ENCODE measurements at regions not wholly inside any gene's neighbourhood (a gene's known extent, or its start where the extent isn't known, plus 50 kb on each side); places are given as distances from the start of the nearest gene placed in this dataset.

DNA sequence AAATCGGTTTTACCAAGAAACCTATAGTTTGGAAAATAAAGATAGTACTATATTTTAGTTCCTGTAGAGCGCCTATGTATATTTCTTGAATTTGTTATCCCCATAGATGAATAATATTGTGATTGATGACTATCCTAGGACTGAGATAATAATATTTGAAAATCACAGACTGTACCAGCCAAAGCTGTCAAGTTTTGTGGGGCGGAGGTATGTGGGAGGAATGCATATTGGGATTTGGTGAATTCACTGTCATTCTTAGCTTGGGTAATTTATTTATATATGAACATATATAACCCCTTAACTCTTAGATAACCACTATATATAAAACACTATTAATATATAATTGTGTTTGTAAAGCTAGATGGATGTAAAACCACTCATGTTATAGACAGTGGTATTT is 205.5 kb upstream of the ARSJ start:
- DNase-seq = no peak

DNA sequence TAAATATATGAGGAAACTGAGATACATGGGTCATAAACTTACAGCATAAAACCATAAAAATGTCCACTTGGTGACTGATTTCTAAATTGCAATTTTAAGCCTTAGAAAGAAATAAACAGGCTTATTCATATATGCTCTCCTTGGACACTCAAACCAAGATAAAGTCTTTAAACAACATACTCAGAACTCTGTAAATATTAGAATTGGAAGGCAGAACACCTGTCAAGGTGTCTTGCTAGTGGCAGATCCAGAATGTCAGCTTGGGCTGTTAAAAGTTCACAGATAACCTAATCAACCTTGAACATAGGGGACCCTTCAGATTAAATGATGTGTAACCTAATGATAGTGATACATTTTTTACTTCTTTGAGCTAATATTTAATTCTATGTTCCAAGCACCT is 208.1 kb upstream of the ARSJ start:
- no peak for DNase-seq

DNA sequence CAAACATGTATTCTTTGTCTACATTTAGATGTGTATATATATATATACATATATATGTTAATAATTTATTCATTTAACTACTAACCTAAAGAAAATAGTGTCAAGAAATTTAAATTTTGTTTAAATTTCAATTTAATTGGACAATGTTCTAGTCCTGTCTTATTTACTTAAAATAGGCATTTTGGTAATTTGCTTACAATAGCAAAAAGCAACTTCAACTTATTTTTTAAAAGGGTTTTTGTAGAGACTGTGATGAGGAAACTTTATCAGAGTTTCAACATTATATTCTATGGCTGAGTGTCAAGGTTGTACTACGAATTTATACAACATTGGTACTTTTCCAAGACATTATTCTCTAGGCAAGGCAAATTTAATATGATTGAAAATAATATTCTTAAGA is 212.0 kb upstream of the ARSJ start:
- no peak for DNase-seq

DNA sequence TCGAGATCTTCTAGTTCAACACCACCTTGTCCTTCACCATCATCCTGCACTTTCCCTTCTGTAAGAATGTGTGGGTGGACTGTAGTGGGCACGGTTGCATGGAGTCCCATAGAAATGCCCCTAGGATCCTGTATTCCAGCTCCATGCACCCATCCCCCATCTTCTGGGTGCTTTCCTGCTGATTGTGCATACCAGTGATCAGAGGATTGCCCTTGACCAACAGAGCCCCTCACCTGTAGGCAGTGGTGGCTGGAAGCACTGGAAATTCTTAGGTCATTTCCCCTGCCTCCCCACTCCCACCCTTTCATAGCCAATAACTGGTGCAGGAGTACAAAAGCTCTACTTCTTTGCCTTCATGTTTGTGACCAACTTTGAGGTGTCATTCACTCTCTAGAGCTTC is 213.4 kb upstream of the ARSJ start:
- DNase-seq = no peak

DNA sequence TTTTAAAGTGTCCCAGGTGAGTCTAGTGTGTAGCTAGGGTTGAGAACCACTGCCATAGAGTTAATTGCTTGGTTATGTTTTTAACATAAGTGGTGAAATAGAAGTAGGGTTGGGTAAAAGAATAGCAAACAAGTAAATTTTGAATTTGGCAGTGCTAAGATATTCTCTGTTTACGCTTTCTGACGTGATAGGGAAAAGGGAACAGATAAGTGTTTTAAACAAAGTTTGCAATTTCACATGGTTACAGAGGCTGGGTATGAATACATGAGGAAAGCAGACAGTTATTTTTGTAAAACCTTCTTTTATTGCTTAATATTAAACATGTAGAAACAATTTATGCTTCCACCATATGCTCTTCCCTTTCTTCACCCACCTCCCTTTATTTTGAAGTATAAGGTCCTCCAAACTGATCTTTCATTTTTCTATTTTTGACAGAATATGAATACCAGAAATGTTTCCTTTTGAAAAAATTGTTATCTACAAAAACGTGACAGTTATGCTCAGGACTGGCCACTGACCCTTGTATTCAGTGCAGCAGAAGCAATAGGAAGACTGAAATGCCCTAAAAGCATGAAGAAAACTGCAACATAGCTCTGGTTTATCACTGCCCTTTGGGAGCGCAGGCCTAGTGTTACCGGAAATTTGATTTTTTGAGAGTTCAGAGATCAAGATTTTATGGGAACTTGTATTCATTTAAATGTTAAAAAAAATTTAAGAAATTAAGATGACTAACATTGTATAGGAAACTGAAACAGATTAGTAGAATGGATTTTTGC is 214.4 kb upstream of the ARSJ start:
- no peak for DNase-seq

DNA sequence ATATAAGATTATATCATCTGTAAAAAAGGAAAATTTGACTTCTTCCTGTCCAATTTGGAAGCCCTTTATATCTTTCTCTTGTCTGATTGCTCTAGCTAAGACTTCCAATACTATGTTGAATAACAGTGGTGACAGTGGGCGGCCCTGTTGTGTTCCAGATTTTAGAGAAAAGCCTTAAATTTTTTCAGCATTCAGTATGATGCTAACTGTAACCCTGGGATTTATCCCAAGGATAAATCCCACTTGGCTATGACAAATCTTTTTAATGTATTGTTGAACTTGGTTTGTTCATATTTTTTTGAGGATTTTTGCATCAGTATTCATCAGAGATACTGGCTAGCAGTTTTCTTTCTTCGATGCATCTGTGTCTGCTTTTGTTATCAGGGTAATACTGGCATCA is 217.2 kb upstream of the ARSJ start:
- no peak for DNase-seq

DNA sequence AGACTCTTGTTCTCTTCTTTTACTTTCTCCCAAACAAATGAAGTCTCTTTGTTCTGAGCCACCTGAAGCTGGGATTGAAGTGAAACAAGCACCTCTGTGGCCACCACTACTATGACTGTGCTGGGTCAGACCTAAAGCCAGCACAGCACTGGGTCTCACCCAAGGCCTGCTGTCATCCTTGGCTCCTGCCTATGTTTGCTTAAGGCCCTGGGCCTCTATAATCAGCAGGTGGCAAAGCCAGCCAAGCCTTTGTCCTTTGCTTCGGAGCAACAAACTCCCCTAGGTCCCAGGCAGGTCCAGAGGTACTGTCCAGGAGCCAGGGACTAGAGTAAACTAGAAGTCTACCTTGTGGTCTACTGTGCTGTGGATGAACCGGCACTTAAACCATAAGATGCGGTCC is 220.6 kb upstream of the ARSJ start:
- DNase-seq = no peak

DNA sequence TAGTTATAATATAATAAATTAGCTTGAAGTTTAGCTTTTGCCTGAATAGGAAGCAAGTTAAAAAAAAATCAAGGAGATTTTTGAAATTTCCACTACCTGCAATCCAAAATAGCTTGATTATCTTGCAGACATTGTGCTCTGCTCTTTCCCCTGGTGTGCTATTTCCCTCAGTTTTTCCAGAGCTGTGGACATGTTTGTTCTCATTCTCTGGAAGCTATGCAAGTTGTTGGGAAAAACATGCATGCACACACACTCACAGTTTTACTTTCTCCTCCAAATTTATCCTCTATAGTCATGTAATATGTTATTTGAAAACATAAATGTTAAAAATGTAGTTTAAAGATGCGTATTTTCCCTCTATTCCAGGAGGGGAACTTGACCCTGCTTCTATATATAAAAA is 225.8 kb upstream of the ARSJ start:
- no peak for DNase-seq

DNA sequence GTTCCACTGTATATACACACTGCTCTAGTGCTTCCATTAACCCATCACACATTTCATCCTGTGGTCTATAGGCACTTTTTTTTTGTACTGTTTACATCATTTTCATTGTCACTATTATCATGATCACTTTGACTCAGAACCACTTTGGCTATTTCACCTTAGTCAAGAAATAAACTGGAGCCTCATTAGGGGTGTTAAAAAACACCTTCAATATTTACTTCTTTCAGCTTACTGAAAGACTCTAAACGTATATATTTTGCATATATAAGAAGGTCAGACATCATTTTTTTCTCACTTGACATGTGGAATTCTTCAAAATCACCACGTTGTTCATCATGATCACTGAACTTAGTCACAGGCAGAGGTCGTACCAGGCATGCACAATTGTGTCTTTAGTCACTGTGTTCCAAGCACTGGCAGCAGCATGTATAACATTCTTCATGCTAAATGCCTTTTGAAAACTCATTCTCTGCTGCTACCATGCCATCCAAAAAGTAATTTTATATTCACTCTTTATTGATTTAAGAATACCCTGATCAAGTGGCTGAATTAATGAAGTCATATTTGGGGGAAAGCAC is 229.2 kb upstream of the ARSJ start:
- DNase-seq = no peak

DNA sequence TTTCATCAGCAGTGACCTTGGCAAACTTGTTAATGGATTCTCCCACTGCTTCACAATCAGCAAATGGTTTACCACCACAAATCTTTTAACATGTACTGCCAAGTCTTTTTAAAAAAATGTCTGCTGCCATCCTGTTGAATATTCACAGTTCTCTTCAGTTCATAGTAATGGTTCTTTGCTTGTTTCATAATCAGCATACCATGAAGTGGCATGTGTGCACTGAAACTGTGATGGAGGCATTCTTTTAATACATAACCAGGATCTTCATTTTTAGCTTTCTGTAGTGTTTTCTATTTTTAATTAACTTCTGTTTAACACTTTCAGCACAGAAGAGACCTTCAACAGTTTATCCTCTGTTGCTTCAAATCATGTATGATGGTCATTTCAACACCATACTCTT is 230.1 kb upstream of the ARSJ start:
- no peak for DNase-seq

DNA sequence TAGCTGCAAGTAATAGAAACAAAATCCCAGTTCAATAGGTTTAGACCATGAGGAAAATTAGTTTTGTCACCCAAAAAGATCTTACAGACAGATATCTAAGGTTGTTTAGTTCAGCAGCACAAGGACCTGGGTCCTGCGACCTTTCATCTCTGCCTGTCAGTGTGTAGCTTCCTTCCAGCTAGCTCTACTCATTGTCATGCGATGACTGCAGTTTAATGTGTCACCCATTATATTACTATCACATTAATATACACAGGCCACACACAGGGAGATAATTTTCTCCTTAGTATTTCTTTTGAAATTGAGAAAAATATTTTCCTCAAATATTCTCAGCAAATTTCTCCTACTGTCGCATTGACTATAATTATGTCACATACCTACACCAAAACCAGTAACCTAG is 232.1 kb upstream of the ARSJ start:
- DNase-seq = no peak

DNA sequence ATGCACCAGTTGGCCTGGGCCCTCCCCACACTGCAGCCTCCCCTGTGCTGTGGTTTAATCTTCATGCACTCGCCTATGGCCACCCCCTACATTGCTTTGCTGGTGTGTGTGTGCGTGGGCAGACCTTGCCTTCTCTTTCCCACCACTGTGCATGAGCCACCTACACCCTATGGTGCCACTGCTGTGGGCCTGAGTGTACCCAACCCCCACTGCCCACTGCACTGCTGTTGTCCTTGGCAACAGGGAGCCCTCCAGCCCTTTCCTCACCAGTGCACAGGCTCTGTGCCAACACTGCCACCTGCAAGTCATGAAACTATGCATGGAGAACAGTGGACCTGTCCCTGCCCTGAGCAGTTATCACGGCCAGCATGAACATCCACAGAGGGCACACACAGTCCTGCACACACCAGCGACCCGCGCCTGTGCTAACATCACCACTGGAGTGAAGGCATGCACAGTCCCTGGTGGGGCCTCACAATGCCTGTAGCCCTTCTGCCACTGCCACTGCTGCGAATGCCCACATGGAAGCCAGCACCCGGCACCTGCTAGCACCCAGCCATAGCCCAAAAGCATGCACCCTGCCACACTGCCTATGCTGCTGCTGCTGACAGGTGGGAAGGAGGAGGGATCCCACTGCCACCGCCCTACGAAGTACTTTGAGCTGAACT is 237.8 kb upstream of the ARSJ start:
- no peak for DNase-seq

DNA sequence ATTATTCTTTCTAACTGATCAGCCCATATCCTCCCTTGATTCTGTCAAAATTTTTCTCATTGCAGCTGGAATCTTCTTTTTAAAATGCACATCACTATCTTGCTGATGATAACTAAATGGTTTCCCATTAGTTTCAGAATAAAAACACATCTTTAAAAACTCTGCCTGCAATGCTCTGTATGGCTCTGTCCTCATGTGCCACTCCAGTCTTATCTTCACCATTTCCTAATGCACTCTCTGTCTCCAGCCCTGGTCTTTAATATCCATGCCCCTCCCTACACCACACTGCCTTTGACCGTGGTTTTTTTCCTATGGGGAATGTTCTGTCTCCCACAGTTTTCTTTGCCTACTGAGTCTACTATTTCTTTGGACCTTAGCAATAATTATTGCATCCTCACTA is 244.1 kb upstream of the ARSJ start:
- DNase-seq = no peak

DNA sequence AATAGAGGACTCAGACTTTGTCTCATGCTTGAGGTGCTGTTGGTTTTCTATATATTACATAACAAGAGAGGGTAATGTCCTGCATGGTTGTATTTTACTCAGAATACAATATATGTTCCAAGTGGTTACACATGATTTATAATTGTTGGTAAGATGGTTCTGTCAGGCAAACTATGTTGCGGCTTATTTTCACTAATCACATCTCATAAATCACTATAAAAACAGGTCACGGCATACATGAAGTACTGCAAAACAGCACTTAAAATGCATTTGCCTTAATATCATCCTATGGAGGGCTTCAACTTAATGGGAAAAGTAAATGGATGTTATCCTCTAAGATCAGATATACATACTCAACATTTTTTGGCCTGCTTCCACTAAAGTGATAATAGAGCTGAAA is 246.0 kb upstream of the ARSJ start:
- no peak for DNase-seq

DNA sequence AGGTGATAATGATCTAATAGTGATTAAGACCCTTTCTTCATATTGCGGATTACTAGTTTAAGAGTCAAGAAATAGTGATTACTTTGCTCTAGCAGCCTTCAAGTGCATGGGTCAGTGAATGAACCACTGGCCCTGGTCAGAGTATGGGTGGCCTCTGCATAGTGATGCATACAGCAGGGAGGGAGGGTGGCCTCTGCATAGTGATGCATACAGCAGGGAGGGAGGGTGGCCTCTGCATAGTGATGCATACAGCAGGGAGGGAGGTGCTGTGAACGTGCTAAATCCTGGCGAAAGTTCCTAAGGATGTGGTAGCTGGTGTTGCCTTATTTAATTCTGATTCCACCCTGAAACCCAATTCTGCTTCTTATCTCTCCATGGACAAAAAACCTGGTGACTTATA is 246.7 kb upstream of the ARSJ start:
- no peak for DNase-seq

DNA sequence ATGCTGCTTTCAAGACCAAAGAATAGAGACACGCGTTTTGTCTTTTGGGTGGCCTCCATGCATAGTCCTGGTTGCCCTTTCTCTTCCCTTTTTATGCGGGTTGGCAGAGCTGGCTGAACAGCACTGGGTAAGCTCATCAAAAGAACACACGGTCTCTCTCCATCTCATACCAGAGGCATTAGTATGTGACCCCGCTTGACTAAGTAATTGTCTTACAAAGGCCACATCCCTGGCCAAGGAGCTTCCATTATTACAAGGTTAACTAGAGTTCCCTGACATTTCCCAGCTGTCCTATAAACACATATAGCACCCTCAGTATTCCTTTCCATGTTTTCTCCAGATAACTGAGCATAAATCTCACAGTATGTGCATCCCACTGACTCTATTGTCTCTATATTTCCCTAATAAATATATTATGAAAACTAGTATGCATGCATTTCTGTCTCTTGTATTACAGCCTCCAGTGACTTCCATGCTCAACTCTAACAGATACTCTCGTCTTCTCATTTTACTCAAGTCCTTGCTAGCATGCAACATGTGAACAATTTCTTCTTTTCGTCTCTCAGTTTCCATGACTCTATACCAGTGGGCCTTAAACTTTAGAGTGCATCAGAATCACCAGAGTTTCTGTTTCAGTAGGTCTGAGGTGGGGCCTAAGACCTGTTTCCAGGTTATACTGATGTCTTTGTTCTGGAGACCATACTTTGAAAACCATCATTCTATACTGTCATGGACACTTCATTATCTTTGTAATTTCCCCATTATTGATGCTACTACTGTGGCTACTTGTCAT is 247.7 kb upstream of the ARSJ start:
- no peak for DNase-seq

DNA sequence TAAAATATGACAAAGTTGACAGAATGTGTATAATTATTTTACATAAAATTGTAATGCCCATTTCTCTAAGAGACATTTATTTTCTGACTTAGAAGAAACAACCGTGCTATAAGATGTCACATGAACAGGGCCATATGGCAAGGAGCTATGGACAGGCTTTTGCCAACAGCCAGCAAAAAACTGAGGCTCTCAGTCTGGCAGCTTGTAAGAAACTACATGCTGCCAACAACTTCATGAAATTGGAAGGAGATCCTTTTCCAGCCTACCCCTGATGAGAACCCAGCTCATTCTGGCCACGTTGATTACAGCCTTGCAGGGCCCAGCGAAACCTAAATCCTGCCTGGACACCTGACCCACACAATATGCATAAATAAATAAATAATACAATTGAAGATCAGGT is 250.3 kb upstream of the ARSJ start:
- DNase-seq = no peak

DNA sequence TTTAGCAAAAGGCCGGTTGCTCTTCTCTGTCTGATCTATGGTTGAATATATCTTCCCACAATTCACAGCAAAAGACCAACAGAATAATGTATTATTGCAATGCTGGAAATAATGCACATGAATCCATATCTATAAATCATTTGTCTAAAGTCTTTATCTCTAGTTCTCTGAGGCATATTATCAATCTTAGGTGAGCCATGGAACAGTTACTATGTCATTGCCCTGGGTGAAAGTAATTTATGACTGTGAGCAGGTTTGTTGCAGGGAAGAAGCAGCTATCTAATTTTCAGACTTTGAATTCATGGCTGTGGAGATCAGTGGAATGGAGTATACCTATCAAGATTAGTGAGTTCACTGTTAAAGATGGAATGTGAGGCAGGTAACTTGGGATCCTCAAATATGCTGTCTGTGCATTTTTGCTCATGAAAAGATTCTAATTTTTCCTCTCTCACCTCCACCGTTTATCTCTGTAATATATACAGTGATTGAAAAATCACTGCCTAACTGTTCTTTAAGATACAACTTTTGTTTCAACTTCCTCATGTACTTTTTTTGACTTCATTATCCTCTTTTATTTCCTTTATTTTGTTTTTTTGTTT is 256.8 kb upstream of the ARSJ start:
- DNase-seq = no peak

DNA sequence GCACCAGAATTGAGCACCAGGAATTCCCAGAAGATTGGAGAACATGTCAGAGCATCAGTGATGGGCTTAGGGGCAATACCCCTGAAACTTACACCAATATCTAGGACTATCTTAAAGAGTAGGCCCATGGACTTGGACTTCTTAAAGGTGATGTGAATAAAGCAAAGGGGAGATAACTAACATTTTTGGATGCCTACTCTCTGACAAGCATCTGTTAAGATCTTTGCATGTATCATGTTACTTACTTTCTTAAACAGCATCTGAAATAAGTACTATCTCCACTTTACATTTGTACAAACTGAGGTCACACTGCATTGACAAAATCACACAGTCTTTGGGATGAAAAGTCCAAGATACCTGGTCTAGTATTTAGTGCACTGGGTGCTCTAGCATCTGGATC is 258.6 kb upstream of the ARSJ start:
- no peak for DNase-seq

DNA sequence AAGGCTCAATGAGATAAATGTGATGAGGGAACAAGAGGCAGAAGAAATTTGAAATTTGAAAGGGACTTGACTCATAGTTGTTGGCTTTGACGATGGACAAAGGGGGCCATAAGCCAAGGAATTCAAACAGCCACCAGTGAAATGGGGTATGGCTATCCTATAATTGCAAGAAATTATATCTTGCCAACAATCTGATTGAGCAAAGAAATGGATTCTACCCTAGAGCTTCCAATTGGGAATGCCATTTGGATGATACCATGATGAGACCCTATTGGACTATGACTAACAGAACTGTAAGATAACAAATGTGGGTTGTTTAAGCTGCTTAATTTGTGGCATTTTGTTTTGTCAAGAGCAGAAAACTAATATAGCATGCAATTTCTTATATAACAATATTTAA is 270.1 kb upstream of the ARSJ start:
- DNase-seq = no peak

DNA sequence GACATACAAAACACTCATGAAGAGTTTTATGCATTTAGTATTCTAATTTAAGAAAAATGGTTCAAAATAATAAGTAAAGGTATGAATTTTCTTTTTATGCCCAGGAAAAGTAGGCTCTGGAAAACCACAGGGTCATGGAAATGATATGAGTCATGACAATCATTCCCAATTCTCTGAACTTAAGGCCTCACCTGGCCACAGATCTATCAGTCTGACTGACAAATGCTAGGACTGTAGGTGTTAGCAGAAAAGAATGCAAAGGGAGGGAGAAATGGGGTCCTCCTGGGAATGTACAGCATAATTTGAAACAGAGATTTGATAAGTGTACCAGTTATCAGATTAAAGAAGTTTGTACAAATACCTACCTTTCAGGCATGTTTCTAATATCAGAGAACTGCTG is 270.5 kb upstream of the ARSJ start:
- DNase-seq = no peak

DNA sequence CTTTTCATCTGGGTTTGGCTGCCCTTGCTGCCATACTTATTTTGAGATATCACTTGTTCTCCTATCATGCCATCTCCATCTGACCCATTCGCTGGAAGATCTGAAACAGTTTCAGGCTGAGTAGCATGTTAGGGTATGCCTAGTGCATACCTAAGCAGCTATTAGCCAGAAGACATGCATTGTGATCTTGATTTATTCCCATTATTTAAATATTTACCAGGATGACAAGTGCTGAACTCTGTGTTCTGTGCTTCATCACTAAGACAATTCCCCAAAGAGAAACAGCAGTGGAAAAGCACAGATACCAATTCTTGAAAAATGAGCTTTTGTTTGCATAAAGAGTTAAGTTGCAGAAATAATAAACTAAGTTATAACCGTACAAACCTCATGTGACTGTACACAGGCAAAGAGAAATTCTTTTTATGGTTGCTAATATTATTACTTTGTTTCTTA is 271.0 kb upstream of the ARSJ start:
- DNase-seq = no peak

DNA sequence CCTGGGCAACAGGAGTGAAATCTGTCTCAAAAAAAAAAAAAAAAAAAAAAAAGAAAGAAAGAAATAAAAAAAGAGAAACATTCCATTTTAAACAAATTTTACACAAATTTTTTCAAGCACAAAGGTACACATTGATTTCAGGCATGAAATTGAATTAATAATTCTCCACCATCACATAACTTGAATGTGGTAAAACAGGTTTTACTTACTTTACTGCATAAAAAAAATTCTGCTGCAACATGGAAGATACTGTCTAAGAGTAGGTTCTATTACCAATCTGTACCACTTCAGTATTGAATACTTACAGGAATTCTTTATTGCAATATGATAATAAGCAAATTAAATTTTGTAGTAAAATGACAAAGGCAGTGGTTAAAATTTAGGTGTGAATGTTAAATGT is 271.6 kb upstream of the ARSJ start:
- DNase-seq = no peak
